KG1 (cell line): ENCODE measurements at regions not wholly inside any gene's neighbourhood (a gene's known extent, or its start where the extent isn't known, plus 50 kb on each side); places are given as distances from the start of the nearest gene placed in this dataset.
"Not testable (repeated sequence)": the region's sequence is repeated elsewhere in the genome, so short reads cannot be mapped to it uniquely, and the experiment has no call there.

Source experiments
- DNase-seq: peaks from one replicate; lab custom pipeline; 2025; lab: John Stamatoyannopoulos, UW

DNA sequence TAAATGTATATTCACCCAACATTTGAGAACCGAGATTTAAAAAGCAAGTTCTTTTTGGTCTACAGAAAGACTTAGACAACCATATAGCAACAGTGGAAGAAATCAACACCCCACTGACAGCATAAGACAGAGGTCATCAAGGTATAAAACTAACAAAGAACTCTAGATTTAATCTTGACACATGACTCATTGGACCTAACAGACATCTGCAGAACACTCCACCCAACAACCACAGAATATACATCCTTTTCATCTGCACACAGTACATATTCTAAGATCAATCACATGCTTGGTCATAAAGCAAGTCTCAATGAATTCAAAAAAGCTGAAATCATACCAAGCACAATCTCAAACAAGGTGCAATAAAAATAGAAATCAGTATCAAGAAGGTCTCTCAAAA is 65.8 kb downstream of the SPIN4 start:
- DNase-seq, result no peak

DNA sequence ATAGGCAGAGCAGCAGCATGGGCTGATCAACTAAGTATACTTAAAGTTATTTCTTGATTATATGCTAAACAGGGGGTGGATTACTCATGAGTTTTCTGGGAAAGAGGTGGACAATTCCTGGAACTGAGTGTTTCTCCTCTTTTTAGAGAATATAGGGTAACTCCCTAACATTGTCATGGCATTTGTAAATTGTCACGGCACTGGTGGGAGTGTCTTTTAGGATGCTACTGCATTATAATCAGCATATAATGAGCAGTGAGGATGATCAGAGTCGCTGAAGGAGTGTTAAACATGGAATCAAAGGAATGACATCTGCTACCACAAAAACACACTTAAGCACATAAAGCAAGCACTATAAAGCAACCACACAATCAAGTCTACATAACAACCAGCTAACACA is 66.5 kb downstream of the SPIN4 start:
- no peak for DNase-seq

DNA sequence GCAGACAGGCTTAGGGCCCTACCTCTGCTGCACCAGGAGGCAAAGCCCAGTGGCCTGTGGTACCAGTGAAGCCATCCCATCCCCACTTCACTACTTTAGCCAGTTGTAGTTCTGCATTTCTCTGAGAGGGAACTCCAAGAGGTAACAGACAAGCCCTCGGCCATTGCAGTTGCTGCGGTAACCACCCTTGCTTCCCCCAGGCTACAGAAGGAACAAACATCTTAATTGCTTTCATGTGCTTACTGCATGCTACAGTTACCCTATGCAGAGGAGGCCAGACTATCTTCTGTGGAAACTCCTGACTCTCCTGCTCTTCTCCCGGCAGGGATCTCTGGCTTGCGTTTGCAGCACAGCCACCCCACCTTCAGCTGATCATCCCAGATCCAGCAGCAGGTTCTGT is 67.8 kb downstream of the SPIN4 start:
- no peak for DNase-seq

DNA sequence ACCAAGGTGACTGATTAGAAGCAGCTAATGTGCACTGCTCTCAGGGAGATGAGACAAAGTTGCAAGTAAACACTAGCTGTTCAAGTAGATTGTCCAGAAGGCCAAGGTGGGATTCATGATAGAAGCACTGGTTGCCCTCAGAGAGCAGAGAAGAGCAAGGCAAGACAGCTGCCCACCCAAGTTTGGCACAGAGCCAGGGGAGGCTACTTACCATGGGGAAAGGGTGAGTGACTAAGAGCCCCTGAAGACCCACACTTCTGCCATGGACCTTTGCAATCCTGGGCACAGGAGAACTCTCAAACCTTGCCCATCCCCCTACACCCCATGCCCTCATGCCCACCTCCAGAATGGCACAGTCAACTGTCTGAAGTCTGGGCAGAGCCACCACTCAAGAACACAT is 68.3 kb downstream of the SPIN4 start:
- no peak for DNase-seq

DNA sequence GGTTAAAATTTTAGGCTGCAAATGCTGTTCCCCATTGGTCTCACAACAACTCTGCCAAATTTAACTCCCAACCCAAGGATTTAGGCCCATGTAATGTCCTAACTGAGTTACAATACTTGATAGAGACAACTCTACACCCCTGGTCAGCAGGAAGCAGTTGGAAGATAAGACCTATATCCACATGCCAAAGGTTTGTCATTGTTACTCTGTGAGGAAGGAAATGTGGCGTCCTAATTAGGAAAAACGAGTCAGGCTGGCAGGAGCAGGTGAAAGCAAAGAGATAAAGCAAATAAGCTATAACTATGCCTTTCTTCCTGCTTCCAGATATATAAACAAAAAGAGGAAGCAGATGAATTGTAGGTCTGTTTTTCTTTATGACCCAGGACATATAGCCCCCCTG is 69.1 kb downstream of the SPIN4 start:
- no peak for DNase-seq

DNA sequence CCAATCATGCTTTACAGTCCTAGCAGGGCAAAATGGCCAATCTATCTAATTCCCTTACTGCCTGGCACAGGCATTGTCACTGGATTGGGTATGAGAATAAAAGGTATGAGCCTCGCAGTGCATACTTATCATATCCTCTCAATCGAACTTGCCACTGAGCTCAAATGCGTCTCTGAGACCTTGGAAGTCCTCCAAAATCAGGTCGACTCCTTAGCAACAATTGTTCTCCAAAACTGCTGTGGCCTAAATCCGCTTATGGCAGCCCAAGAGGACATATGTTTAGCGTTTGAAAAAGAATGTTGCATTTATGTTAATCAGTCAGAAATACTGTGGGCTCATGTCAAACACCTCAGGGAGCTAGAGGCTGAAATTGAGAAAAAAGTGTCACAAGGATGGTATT is 69.7 kb downstream of the SPIN4 start:
- DNase-seq, result no peak

DNA sequence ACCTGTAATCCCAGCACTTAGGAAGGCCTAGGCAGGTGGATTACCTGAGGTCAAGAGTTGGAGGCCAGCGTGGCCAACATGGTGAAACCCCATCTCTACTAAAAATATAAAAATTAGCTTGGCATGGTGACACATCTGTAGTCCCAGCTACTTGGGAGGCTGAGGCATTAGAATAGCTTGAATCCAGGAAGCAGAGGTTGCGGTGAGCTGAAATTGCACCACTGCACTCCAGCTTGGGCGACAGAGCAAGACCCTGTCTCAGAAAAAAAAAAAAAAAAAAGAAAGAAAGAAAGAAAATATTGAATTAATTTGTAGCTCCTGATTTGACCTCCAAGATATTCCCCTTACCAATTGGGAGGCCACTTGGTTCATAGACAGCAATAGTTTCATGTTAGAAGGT is 73.7 kb downstream of the SPIN4 start:
- DNase-seq, result not testable (repeated sequence)

DNA sequence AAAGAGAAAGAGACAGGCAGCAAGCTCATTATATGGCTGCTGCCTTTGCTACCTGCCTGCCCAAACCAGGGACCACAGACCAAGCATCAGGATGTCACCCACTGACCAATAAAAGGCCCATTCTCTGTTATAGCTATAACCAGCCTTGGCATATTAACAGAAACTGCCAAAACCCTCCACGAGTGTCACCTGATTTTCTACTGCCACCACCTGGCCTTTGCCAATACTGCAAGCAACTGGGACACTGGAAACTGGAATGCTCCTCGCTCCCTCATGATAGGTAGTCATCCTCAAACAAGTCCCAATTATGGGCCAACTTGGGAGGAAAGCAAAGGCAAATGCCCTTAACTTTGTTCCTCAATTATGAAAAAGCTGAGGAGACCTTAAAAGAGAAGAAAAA is 76.0 kb downstream of the SPIN4 start:
- DNase-seq, result no peak

DNA sequence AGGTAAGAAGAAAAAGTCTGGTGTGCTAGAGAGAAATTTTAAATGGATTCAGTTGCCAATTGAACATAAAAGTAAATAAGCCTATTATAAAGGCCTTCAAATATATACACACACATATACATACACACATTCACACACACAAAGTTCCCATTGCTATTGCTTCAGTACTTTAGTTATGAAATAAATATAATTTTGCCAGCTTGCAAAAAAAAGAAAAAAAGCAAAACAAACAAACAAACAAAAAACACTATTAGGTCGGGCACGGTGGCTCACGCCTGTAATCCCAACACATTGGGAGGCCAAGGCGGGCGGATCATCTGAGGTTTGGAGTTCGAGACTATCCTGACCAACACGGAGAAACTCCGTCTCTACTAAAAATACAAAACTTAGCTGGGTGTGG is 80.3 kb downstream of the SPIN4 start:
- DNase-seq, result no peak

DNA sequence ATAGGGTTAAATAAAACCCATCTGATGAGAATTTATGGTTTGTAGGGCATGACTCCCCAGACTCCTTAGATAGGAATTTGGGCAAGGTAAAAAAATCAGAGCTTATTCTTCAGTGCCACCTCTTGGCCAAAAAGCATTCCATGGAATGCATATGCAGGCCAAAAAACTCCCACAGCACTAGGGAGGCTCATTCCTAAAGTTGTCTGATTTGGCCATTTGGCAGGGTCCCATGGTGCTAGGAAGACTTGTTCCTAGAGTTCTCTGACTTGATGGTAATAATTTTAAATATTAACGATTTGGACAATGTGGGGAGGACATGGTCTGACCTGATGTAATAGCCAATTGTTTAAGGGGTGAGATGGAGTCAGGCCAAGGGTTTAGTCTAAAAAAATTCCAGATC is 93.0 kb downstream of the SPIN4 start:
- no peak for DNase-seq

DNA sequence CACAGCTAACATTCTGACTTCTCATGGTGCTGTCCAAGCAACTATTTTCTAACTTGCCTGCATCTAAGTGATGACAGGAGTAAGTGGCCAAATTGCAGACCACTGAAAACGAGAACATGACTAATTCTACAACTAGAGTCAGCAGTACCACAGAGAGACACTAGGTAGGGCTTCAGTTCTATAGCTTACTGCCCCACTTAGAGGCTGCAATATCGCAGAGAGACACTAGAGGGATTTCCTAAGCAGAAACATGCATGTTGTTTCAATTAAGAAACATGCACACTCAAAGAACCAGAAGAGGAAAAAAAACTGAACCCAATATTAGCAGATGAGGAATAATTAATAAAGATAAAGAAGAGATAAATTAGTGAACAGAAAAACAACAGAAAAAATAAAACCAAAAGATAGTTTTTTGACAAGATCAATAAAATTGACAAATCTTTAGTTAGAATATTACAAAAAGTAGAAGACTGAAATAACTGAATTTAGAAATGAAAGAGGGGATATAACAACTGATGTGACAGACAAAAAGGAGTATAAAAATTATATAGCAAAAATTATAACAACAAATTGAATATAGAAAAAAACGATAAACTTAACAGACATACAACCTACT is 100.8 kb downstream of the SPIN4 start:
- no peak for DNase-seq

DNA sequence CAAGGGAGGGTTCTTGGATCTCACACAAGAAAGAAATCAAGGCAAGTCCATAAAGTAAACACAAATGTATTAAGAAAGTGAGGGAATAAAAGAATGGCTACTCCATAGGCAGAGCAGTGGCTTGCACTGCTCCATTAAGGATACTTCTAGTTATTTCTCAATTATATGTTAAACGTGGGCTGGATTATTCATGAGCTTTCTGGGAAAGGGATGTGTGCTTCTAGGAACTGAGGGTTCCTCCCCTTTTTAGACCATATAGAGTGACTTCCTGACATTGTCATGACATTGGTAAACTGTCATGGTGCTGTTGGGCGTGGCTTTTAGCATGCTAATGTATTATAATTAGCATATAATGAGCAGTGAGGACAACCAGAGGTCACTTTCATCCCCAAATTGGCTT is 108.4 kb downstream of the SPIN4 start:
- DNase-seq, result not testable (repeated sequence)

DNA sequence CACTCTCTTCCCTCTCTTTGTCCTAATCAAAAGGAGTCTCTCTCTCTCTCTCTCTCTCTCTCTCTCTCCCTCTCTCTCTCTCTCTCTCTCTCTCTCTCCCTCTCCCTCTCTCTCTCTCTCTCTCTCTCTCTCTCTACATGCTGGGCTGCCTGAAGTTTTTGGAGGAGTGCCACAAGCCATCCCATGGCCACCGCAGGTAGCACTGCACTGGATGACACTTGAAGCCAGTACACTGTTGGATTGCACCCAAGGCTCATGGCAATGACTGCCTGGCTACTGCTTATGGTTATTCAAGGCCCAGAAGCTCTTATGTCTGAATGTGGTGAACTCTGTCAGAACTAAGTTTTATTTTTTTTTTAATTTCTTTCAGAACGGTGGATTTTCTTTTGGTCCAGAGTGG is 115.2 kb downstream of the SPIN4 start:
- DNase-seq, result not testable (repeated sequence)

DNA sequence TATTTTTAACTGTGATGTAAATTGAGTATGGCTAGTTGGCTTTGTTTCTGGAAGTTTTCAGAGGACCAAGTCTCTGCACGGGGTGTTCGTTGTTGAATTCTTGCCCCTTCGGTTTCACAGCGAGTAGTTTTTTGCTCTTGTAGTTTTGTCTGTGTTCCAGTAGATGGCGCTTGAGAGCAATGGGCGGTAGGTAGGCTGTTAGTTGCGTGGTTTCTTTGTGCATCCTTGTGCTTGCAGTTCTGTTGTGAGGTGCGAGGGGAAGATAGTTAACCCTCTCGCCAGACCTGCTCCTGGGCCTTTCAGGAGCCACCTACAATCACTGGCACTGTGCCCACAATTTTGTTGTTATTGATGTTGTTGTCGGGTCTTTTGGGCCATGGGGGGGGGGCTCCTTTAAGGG is 118.1 kb downstream of the SPIN4 start:
- DNase-seq, result not testable (repeated sequence)

DNA sequence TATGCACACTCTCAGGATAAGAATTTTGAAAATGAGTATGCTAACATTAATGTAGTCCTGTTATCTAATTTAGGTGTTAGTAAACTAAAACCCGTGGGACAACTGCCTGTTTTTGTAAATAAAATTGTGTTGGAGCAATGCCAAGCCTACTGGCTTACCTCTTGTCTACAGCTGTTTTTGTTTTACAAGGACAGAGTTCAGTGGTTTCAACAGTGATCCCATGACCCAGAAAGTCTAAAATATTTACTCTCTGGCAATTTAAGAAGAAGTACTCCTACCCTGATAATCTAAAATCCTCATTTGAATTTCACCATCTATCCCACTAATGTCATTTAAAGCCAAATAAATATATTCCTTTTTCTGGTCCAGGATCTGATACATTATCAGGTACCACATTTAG is 132.9 kb downstream of the SPIN4 start:
- DNase-seq, result not testable (repeated sequence)

DNA sequence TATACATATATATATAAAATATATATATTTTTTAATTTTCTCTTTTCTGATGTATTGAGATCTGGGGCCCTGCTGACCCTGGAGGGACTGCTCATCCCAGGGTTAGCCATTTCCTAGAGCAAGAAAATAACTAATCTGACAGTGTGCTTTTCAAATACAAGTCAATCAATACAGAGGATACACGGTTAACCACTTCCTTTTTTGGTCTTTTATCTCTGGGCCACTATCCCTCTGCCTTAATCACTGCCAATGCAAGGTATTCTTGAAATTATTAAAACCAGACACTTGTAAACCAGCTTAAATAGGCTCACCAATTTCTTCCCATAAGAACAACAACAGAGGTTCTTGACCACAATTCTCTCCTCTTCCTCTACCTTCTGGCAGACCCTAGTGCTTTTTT is 133.6 kb downstream of the SPIN4 start:
- DNase-seq, result not testable (repeated sequence)

DNA sequence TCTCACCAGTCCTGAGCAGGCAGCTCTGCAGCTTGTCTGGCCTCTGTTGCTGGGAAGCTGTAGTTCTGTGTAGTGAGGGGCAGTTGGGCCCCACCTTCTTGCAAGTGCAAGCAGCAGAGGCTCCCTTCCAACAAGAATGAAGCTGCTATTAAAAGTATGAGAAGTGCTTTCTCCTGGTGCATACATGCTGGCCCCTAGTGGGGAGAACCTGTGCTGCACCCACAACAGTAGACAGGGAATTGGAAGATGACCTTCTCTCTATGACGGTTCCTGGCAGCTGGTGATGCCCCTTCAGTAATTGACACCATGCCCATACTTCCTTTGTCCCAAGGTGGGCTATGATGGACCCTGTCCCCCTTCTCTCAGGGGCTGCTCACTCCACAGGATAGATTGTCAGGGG is 141.5 kb downstream of the SPIN4 start:
- not testable (repeated sequence) for DNase-seq

DNA sequence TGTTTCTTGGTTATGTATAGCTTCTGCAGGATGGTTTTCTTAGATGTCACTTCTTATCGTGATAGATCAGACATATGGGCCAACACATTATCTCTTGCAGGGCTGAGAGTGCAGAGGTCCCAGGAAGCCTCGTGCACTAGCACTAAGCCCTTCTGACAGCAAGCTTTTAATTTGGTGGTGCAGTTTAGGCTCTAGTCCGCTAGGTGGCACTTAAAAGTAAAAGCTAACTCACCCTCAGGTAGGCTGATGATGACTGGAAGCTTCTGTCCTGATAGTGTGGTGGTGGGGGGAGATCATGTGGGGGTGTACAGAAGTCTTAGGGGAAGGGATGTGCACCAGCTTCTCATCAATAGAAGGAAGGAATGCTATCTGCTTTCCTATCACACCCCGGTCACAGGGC is 142.0 kb downstream of the SPIN4 start:
- DNase-seq, result not testable (repeated sequence)

DNA sequence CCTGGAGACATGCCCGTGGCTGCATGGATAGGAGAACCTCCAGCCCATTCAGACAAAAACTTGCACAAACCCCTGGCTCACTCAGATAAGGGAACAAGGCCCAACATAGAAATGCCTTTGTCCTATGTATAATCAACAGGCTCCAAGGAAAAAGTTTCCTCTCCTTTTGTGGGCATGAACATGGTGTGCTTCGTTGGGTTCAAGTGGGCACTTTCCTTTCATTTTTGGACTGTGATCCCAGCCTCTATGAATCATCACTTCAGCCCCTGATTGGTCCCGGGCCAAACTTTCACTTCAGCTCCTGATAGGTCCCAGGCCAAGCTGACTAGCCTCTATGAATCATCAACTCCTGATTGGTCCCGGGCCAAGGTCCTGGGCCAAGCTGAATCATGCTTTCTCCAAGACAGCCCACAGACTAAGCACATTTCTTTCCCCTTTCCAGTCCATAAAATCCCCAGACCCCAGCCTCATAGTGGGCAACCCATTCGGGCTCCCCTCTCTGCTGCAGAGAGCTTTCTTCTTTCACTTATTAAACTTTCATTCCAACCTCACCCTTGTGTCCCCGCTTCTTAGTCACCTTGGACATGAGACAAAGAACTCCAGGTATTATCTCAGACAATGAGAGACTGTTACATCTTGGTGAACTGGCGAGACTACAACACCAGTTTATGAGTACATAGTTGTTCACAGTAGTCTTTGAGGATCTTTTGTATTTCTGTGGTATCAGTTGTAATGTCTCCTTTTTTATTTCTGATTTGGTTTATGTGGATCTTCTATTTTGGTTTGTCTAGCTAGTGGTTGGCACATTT is 146.7 kb downstream of the SPIN4 start:
- not testable (repeated sequence) for DNase-seq

DNA sequence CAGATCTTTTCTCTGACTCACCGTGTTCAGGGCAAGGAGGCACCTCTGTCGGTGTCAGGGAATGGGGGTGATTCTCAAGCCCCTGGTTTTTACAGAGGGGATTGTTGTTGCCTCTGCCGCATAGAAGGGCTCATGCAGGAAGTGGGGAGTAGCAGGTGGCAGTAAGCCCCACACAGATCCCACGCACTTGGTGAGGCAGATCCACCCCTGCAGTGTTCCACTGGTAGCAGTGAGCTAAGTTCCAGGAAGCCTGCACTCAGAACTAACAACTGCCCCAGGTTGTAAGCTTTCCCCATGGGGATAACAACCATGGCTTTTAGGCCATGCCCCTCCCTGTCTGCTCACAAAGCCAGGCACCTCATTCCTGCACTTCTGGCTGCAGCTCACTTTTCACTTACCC is 149.1 kb downstream of the SPIN4 start:
- not testable (repeated sequence) for DNase-seq

DNA sequence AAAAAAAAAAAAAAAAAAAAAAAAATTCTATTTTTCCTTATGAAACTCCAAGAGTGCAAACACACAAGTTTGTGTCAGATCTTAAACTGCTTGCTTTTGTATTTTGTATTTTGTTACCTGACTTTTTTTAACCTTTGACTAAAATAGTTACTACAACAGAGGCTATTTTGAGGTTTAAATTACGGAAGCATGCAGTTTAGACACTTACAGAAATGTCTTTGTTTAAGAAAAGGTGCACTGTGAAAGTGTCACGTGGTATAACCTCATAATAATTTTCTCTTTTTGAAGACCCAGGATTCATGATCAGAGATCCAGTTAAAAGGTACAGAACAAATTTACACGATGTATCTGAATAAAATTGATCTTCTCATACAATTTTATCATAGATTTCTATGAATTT is 152.4 kb downstream of the SPIN4 start:
- DNase-seq, result not testable (repeated sequence)

DNA sequence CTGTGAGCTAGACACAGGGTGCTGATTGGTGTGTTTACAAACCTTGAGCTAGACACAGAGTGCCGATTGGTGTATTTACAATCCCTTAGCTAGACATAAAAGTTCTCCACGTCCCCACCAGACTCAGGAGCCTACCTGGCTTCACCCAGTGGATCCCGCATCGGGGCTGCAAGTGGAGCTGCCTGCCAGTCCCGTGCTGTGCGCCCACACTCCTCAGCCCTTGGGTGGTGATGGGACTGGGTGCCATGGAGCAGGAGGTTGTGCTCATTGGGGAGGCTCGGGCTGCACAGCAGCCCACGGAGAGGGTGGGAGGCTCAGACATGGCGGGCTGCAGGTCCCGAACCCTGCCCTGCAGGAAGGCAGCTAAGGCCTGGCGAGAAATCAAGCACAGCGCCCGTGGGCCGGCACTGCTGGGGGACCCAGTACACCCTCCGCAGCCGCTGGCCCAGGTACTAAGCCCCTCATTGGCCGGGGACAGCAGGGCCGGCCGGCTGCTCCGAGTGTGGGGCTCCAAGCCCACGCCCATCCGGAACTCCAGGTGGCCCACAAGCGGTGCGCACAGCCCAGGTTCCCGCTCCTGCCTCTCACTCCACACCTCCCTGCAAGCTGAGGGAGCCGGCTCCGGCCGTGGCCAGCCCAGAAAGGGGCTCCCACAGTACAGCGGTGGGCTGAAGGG is 158.6 kb downstream of the SPIN4 start:
- DNase-seq, result not testable (repeated sequence)

DNA sequence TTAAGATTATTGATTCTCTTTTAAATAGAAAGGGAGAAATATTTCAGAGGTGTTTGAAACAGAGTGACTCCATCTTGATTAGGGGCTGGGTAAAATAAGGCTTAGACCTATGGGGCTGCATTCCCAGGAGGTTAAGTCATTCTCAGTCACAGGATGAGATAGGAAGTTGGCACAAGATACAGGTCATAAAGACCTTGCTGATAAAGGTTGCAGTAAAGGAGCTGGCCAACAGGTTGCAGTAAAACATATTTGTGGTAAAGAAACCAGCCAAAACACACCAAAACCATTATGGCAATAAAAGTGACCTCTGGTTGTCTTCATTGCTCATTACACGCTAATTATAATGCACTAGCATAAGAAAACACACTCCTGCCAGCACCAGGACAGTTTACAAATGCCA is 165.0 kb downstream of the SPIN4 start:
- no peak for DNase-seq
